ENCODE measurements at regions not wholly inside any gene's neighbourhood (a gene's known extent, or its start where the extent isn't known, plus 50 kb on each side); places are given as distances from the start of the nearest gene placed in this dataset.
A peak's percentile ranks its signal among the peaks of the same experiment; 100 is the strongest.

DNA sequence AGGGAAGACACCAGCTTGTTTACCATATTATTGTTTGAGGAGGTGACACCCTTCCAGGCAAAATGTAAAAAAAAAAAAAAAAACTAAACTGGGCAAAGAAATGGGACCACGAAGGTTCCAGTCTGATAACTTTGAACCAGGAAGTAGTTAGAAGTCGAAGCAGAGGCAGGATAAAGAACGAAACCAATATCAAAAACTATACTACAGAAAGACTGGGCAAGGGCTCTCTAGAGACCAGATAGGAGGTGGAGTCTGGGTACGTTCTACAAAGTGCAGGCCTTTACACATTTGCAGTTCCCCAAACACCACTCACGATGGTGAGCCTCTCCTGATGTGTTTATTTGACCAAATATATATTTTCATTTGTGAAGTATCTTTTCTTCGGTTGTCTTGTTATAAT lies 125.7 kb upstream of the CDK1 start:
- peak overlapping the region; percentile 64 for H3K27ac Mint-ChIP-seq
- ChIA-PET POLR2A (interaction anchor here (0.6 kb wide), 1 partner anchor 1903 kb away, joined by 3 read pairs; no protein-coding TSS in a partner anchor), CTCF (no interaction called here)
- no peaks in the 10 kb centered on the region for H3K36me3 Mint-ChIP-seq (ENCODE audit: low read depth)
- H3K9me3 Mint-ChIP-seq, result no peaks in the 10 kb centered on the region
- no peak for DNase-seq
- peaks cover 14% of the 10 kb centered on the region for H3K4me1 Mint-ChIP-seq
- H3K4me3 Mint-ChIP-seq, result peak overlapping the region; percentile 28
- ATAC-seq (ENCODE audit: low read depth), result peak; percentile 100
- TF ChIP-seq, protein P1, sequence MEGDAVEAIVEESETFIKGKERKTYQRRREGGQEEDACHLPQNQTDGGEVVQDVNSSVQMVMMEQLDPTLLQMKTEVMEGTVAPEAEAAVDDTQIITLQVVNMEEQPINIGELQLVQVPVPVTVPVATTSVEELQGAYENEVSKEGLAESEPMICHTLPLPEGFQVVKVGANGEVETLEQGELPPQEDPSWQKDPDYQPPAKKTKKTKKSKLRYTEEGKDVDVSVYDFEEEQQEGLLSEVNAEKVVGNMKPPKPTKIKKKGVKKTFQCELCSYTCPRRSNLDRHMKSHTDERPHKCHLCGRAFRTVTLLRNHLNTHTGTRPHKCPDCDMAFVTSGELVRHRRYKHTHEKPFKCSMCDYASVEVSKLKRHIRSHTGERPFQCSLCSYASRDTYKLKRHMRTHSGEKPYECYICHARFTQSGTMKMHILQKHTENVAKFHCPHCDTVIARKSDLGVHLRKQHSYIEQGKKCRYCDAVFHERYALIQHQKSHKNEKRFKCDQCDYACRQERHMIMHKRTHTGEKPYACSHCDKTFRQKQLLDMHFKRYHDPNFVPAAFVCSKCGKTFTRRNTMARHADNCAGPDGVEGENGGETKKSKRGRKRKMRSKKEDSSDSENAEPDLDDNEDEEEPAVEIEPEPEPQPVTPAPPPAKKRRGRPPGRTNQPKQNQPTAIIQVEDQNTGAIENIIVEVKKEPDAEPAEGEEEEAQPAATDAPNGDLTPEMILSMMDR (IDR thresholded peaks at IDR 0.05), result no peak
- H3K27me3 Mint-ChIP-seq, result no peaks in the 10 kb centered on the region
- intact Hi-C loops (cut with micrococcal nuclease), result loop anchor here (2.0 to 10.0 kb wide), 4 partner anchors 80 to 632 kb away; no protein-coding TSS in a partner anchor

DNA sequence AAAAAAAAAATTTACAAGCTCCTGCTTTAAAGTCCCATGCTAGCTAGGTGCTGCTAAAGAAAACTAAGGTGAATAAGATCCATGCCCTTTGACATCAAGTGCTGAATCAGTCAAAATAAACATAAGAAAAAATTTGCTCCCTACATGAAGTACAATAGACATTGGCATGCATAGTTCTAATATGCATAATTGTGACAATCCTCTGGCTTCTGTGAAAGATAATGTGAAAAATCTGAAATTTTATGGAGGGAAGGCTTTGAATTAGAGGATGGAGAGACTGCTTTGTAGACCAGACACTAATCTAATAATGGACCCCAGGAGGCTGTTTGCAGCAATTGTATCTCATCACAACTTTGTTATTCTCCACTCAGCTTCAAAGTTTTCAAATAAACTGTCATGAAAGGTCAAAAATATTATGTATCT lies 127.9 kb upstream of the CDK1 start:
- H3K27me3 Mint-ChIP-seq, result no peaks in the 10 kb centered on the region
- peaks cover 14% of the 10 kb centered on the region for H3K4me1 Mint-ChIP-seq
- DNase-seq (no peak), ATAC-seq (ENCODE audit: low read depth) (no peak)
- H3K9me3 Mint-ChIP-seq, result no peaks in the 10 kb centered on the region
- no peak overlapping the region for H3K4me3 Mint-ChIP-seq
- no peaks in the 10 kb centered on the region for H3K36me3 Mint-ChIP-seq (ENCODE audit: low read depth)
- H3K27ac Mint-ChIP-seq, result no peak overlapping the region
- intact Hi-C loops (cut with micrococcal nuclease), result loop anchor here (10.0 kb wide), 2 partner anchors 314 to 634 kb away; no protein-coding TSS in a partner anchor
- TF ChIP-seq, protein P1 (IDR thresholded peaks at IDR 0.05), result no peak
- ChIA-PET CTCF (interaction anchor here (1.3 to 7.1 kb wide), 5 partner anchors 118 to 552 kb away, joined by 4 to 61 read pairs (median 9); no protein-coding TSS in a partner anchor), POLR2A (interaction anchor here (1.0 kb wide), 1 partner anchor 416 kb away, joined by 3 read pairs; no protein-coding TSS in a partner anchor)

DNA sequence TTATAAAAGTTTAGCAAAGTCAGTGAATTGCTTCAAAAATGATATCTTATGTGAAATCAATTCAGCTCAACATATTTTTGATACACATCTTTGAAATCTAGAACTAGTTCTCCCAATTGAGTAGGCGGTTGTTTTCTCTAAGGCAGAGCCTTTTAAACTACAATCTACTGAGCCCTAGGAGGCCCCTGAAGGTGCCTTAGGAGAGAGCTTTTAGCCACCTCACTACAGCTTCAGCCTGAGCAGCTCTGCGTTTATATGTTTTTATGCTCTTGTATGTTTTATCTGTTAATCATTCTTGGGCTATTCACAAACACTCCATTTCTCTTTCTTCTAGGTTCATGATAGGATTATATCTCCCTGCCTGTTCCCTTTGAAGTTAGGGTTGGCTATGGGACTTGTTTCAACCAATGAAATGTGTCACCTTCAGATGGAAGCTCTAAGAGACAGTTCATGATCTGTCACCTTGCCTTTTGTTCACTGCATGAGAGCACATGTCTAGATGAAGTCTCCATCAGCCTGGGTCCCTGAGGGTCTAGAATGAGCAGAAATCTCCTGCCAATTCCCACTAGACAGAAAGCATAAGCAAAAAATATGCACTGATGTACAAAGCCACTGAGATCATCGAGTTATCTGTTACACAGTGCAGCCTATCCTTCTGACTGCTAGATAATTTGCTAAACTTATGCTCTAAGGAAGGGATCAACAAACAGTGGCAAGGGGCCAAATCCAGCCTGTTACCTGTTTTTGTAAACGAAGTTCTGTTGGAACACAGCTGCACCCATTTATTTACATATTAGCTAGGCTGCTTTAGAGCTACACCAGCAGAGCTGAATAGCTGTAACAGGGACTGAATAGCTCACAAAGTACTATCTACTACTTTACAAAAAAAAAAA lies 128.5 kb upstream of the CDK1 start:
- no peak for DNase-seq
- Mint-ChIP-seq H3K27me3 (no peaks in the 10 kb centered on the region), H3K4me1 (peaks cover 14% of the 10 kb centered on the region), H3K4me3 (no peak overlapping the region), H3K27ac (no peak overlapping the region), H3K36me3 (ENCODE audit: low read depth) (no peaks in the 10 kb centered on the region), H3K9me3 (no peaks in the 10 kb centered on the region)
- ChIA-PET CTCF (interaction anchor here (0.9 to 7.1 kb wide), 10 partner anchors 12 to 1023 kb away, joined by 3 to 61 read pairs (median 6); no protein-coding TSS in a partner anchor), POLR2A (interaction anchor here (0.6 to 0.9 kb wide), 2 partner anchors 13 to 1253 kb away, joined by 3 read pairs; no protein-coding TSS in a partner anchor)
- intact Hi-C loops (cut with micrococcal nuclease), result loop anchor here (5.0 to 10.0 kb wide), 4 partner anchors 315 to 842 kb away; partner anchors contain the start of gene CCDC6
- no peak for ATAC-seq (ENCODE audit: low read depth)
- TF ChIP-seq, protein P1 (IDR thresholded peaks at IDR 0.05), result no peak

DNA sequence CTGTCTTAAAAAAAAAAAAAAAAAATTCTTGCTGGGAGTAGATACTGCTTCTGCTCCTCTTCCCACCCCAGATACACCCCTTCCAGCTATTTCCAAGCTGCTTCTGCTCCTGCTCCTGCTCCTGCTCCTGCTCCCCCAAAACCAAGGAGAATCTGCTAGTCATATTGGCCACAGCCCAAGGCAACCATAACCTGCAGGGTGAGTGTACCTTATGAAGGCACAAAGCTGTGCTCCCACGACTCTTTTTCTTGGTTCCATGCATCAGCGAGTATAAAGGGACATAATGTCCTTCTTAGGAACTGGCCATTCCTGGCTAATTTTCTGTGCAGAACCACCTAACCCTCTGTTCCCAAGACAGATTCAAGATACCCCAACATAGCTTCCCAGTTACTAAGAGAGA lies 129.5 kb upstream of the CDK1 start:
- TF ChIP-seq, protein P1 (IDR thresholded peaks at IDR 0.05), result no peak
- CTCF ChIA-PET, result interaction anchor here (0.6 to 7.1 kb wide), 9 partner anchors 11 to 1023 kb away, joined by 3 to 61 read pairs (median 7); no protein-coding TSS in a partner anchor
- no peak overlapping the region for H3K27ac Mint-ChIP-seq
- H3K4me3 Mint-ChIP-seq, result no peak overlapping the region
- no peak for DNase-seq
- intact Hi-C loops (cut with micrococcal nuclease), result loop anchor here (5.0 to 10.0 kb wide), 2 partner anchors 744 to 841 kb away; partner anchors contain the start of gene CCDC6
- H3K4me1 Mint-ChIP-seq, result peaks cover 14% of the 10 kb centered on the region
- H3K36me3 Mint-ChIP-seq (ENCODE audit: low read depth), result no peaks in the 10 kb centered on the region
- no peaks in the 10 kb centered on the region for H3K9me3 Mint-ChIP-seq
- no peaks in the 10 kb centered on the region for H3K27me3 Mint-ChIP-seq
- POLR2A ChIA-PET, result interaction anchor here (0.9 kb wide), 1 partner anchor 14 kb away, joined by 3 read pairs; no protein-coding TSS in a partner anchor
- ATAC-seq (ENCODE audit: low read depth), result no peak

Measured in activated B cell treated with CpG ODN at 0.5 μM for 24 hours (primary cell).